ENCODE measurements at regions not wholly inside any gene's neighbourhood (a gene's known extent, or its start where the extent isn't known, plus 50 kb on each side); places are given as distances from the start of the nearest gene placed in this dataset.
A peak's percentile ranks its signal among the peaks of the same experiment; 100 is the strongest.
"Not testable (repeated sequence)": the region's sequence is repeated elsewhere in the genome, so short reads cannot be mapped to it uniquely, and the experiment has no call there.

- no peak for DNase-seq
Measured at GRCh38 chr18:55925772-55926171, 337.8 kb upstream of the TCF4 start.

DNA sequence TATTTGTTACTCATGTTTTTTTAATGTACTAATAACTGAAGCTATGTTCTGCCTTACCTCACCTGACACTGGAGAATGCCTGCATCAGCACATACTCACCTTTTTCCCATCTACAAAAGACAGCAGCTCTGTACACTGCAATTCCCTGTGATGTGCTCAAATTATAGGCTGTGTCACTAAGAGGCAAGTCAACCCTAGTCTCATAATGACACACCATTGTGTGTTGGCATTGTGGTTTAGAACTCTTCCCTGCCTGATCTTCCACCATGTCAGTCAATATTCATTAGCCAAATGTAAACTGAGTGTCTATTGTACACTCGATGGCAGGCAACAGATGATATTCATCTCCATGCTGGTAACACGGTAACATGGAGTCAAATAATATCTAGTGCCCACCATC is 332.1 kb upstream of the TCF4 start:
- DNase-seq = no peak

- peak; percentile 68 for DNase-seq
Measured at GRCh38 chr18:55918444-55918843, 330.5 kb upstream of the TCF4 start.

DNA sequence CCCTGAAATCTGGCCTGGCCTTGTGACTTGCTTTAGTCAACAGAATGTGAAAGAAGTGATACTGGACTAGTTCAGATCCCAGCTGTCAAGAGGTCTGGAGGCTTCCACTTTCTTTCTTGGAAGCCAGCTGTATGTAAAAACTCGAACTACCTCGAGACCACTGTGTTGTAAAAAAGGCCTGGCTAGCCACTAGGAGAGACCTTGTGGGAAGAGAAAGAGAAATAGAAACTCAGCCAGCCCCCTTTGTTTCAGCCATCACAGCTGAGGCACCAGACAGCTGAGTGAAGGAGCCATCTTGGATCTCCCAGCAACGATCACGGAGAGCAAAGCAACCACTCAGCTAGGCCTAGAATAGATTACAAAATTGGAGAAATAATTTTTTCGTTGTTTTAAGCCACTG is 324.9 kb upstream of the TCF4 start:
- no peak for DNase-seq

- no peak for DNase-seq
Measured at GRCh38 chr18:55912071-55912470, 324.1 kb upstream of the TCF4 start.

GRCh38 chr18:55910296-55910695 is 322.3 kb upstream of the TCF4 start:
- no peak for DNase-seq

- DNase-seq = peak; percentile 45
Measured at GRCh38 chr18:55908901-55909366, 320.9 kb upstream of the TCF4 start.

DNA sequence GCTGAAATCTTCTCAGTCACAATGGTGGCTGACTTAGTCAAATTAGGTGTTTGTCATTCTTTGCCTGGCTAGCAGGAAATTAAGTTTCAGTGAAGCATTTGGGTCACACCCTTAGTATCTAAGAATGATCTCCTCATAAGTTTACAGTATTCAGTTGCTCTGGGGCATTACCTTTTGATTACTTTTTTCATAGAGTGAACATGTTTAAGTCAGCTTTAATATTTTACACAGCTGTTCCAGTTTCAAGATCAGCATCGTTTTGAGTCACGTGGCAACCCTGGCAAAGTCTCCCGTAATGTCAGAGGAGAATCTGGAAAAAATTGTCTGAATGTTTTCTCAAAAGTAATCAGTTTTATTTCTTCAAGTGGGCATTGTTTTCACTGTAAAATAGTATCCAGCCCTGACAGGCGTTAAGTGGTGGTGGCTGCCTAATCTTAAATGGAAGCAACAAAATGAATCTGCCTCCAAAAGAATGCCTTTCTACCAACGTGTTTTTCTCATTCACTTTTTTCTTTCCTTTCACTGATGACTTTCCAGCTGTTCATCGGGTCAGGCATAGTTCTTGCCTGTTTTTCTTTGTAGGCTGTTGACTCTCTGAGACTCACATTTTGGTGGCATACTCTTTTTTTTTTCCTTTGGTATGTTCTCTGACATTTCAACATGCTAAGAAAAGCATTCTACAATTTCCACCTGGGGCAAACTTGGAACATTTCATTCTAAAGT is 319.6 kb upstream of the TCF4 start:
- DNase-seq = no peak

DNA sequence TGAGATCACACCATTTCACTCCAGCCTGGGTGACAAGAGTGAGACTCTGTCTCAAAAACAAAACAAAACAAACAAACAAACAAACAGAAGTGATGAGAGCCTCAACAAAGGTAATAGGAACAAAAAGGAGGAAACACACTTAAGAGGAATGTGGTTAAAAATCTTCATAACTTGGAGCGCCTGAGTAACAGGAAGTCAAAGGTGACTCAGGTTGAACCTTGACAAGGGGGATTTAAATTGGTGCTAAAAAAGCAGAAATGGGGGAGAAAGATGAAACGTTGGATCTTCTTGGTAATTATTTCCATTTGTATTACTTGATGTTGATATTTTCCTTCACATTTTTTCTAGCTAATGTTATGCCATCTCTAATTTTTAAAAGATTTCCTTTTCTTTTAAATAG is 318.5 kb upstream of the TCF4 start:
- DNase-seq = no peak

- no peak for DNase-seq
Measured at GRCh38 chr18:55903911-55904310, 315.9 kb upstream of the TCF4 start.

- DNase-seq = peak; percentile 84
Measured at GRCh38 chr18:55900380-55900779, 312.4 kb upstream of the TCF4 start.

GRCh38 chr18:55897091-55897689 is 309.2 kb upstream of the TCF4 start:
- no peak for DNase-seq

GRCh38 chr18:55893948-55894347 is 306.0 kb upstream of the TCF4 start:
- DNase-seq = no peak

GRCh38 chr18:55892862-55893813 is 305.1 kb upstream of the TCF4 start:
- not testable (repeated sequence) for DNase-seq

DNA sequence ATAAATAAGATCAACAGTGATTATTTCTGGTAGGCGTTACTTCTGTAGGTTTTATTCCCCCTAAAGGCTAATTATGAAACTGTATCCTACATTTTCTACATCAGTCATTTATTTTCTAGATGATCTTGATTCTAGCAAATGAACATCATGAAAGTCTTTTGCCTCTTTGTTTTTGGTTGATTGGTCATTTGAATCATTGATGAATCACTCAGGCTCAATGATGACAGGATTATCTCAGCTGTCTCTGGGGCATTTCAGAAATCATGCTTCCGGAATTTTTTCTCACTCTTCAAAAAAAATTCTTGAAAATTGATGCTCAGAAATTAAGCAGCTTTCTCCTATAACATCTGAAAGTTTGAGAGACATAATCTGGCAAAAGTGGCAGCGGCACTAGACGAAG is 298.9 kb upstream of the TCF4 start:
- DNase-seq = peak; percentile 41

DNA sequence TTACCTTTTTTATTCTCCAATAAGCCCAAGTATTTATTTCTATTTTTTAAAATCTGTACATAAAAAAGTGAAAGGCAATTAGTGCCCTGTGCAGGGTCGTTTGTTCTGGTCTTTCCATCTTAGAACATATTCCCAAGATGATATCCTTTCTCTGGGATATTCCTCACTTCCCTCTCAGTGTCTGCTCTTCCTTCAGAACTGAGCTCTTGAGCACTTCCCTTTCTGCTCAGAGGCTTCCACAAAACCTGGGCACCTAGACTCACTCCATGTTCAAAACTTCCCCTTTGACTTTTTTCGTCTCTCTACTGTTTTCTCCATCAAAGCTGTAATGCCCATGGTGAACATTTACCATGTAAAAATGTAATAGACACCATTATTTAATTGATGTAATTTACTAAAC is 296.5 kb upstream of the TCF4 start:
- no peak for DNase-seq

DNA sequence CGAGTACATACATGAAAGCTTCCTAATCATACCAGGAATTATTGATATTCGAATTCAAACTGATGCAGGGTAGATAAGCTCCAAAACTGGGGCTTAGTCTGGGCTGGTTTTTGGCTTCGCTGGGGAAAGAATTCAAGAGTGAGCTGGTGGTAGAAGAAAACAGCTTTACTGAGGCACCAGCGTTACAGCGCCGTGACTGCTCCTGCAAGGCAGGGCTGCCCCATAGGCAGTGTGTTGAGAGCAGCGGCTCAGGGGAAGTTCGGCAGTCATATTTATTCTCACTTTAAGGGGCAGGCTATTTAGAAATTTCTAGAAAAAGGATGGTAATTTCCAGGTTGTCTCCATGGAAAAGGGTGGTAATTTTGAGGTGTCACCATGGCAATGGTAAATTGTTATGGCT is 292.6 kb upstream of the TCF4 start:
- no peak for DNase-seq

DNA sequence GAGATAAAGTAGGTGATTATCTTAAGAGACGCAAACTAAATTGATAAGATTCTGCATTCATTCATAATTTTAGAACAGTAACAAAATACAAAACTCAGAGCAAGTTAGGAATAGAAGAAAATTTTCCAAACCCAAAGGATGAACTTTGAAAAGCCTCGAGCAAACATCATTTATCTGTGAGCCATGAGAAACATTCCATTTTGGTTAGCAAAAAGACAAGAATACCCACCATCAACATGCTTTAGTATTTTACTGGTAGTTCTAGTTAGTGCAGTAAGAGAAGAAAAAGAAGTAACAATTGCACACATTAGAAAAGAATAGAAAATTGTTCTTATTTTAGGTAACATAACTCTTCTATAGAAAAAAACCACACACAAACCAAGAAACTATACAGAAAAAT is 291.3 kb upstream of the TCF4 start:
- DNase-seq = peak; percentile 50

GRCh38 chr18:55878224-55878623 is 290.2 kb upstream of the TCF4 start:
- no peak for DNase-seq

DNA sequence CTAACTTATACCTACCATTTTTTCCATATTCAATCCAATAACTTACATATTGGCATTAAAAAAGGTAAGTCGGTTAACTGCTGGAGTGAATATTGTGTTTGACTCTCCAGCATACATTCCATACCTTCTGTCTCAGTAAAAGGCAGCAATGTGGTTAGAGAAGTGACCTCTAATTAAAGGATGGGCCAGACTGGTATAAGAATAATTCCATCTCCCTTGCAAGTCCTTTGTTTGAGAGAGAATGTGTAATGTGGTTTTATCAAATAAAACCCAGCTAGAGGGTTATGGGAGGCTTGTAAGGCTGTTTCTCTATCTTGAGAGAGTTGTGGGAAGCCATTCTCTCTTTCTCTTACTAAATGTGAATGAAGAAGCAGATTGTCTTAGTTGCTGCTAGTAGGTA is 289.3 kb upstream of the TCF4 start:
- no peak for DNase-seq

DNA sequence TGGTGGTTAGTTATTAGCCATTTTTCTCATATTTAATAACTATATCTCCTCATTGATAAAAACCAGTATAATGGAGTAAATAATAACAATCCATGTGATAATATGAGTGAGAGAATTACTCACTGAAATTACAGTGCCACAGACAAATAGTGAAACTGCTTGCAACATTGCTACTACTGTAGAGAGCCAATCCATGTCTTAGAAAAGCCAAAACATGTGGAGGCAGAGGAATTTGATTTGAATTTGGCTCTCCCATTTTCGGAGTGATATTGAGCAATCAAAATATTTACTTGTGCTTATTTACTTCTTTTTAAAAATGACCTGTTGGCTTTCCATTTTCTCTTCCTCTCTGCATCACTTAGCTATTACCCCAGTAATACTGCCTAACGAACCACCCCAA is 288.3 kb upstream of the TCF4 start:
- DNase-seq = no peak

DNA sequence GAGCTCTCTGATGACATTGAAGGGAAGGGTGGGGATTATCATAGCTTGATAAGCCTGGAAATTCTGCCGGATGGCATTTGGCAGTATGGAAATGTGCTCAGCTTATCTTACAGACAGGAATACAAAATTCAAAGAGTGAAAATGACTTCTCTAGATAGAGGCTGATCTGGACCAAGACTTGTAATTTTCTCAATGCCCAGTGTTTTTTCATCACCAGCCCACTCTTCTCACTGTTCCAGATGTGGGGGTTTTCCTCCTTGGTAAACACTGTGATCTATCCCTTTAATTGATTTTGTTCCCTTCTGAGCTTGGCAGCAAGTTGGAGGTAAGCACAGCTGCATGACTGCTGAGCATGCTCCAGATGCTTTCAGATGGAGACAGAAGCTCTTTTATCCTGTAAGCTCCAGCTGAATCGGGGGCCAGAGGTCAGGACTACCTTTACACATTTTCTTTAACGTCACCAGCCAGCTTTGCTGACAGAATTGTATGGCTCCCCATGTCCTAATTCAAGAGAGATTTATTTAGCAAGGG is 287.4 kb upstream of the TCF4 start:
- no peak for DNase-seq
